Liver (tissue), 3 donors: ENCODE measurements at regions not wholly inside any gene's neighbourhood (a gene's known extent, or its start where the extent isn't known, plus 50 kb on each side); places are given as distances from the start of the nearest gene placed in this dataset.

Experiments used
- ATF3 ChIP-seq: IDR thresholded peaks from 2 replicates; pipeline ENCODE4 v1.6.1; 2016; ENCODE audit warnings: antibody characterized with exemption
- CTCF ChIP-seq: fragments of 150-350 bp; IDR thresholded peaks from 2 replicates; pipeline ENCODE4 v1.5.1; 2017; ENCODE audit warnings: improper control_type of control experiment, low read depth, low read length; ENCODE audit not compliant: missing input control
- MAX ChIP-seq: IDR thresholded peaks from 2 replicates; pipeline ENCODE4 v1.6.1; 2016; ENCODE audit warnings: antibody characterized with exemption
- RXRA ChIP-seq, 2 donors: IDR thresholded peaks; 2 replicates each; pipeline ENCODE4 v1.6.1; 2017 to 2018; ENCODE audit warnings: antibody characterized with exemption in 2 of 2, mild to moderate bottlenecking in 1 of 2
- TF ChIP-seq, protein P1 (sequence below): IDR thresholded peaks from 2 replicates; pipeline ENCODE4 v1.6.1; 2016; ENCODE audit warnings: antibody characterized with exemption, mild to moderate bottlenecking
- donor health status: healthy.
- donor health status: healthy.

GRCh38 chr1:191592907-191593306 is 565.4 kb upstream of the RGS18 start:
- TF ChIP-seq CTCF (no peak), MAX (no peak), ATF3 (no peak), RXRA (IDR thresholded peaks at IDR 0.05) (no peak)
- TF ChIP-seq, protein P1, sequence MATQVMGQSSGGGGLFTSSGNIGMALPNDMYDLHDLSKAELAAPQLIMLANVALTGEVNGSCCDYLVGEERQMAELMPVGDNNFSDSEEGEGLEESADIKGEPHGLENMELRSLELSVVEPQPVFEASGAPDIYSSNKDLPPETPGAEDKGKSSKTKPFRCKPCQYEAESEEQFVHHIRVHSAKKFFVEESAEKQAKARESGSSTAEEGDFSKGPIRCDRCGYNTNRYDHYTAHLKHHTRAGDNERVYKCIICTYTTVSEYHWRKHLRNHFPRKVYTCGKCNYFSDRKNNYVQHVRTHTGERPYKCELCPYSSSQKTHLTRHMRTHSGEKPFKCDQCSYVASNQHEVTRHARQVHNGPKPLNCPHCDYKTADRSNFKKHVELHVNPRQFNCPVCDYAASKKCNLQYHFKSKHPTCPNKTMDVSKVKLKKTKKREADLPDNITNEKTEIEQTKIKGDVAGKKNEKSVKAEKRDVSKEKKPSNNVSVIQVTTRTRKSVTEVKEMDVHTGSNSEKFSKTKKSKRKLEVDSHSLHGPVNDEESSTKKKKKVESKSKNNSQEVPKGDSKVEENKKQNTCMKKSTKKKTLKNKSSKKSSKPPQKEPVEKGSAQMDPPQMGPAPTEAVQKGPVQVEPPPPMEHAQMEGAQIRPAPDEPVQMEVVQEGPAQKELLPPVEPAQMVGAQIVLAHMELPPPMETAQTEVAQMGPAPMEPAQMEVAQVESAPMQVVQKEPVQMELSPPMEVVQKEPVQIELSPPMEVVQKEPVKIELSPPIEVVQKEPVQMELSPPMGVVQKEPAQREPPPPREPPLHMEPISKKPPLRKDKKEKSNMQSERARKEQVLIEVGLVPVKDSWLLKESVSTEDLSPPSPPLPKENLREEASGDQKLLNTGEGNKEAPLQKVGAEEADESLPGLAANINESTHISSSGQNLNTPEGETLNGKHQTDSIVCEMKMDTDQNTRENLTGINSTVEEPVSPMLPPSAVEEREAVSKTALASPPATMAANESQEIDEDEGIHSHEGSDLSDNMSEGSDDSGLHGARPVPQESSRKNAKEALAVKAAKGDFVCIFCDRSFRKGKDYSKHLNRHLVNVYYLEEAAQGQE, result no peak
